MCF 10A (cell line): ENCODE measurements at regions not wholly inside any gene's neighbourhood (a gene's known extent, or its start where the extent isn't known, plus 50 kb on each side); places are given as distances from the start of the nearest gene placed in this dataset.

Experiments
- BruUV-seq: library from RNA; stranded (reverse); fragments of 400-500 nt; replicated peaks from 2 replicates; lab custom pipeline; 2021; lab: Mats Ljungman, UMichigan
- CTCF ChIA-PET: fragments of 300-600 bp; sonication (Branson Sonifier 250); formaldehyde crosslinking; extraction: SDS; loops from one replicate; lab custom pipeline; 2021; ENCODE audit warnings: antibody characterized with exemption, inconsistent platforms; lab: Yijun Ruan, JAX
- POLR2A ChIA-PET: fragments of 300-600, 350-650 bp; sonication (Branson Sonifier 250); formaldehyde crosslinking; extraction: SDS; loops from one replicate; lab custom pipeline; 2020; ENCODE audit warnings: antibody characterized with exemption, inconsistent platforms; lab: Yijun Ruan, JAX
- DNase-seq: peaks from one replicate; pipeline ENCODE4 v3.0.0-alpha.2; 2018; ENCODE audit not compliant: unreplicated experiment
- H3K27ac Mint-ChIP-seq: one replicate; pipeline ENCODE4 v1.8.0; 2022; ENCODE audit warnings: mild to moderate bottlenecking, low read depth, mixed read lengths; ENCODE audit not compliant: unreplicated experiment
- H3K27me3 Mint-ChIP-seq: one replicate; pipeline ENCODE4 v1.8.0; 2022; ENCODE audit warnings: mixed read lengths; ENCODE audit not compliant: insufficient read depth, unreplicated experiment
- H3K36me3 Mint-ChIP-seq: one replicate; pipeline ENCODE4 v1.8.0; 2022; ENCODE audit warnings: mild to moderate bottlenecking, moderate library complexity, mixed read lengths; ENCODE audit not compliant: insufficient read depth, unreplicated experiment
- H3K4me1 Mint-ChIP-seq: one replicate; pipeline ENCODE4 v1.8.0; 2022; ENCODE audit warnings: mixed read lengths; ENCODE audit not compliant: insufficient read depth, unreplicated experiment
- H3K4me3 Mint-ChIP-seq: one replicate; pipeline ENCODE4 v1.8.0; 2022; ENCODE audit warnings: mild to moderate bottlenecking, moderate library complexity, mixed read lengths; ENCODE audit not compliant: unreplicated experiment
- H3K9me3 Mint-ChIP-seq: one replicate; pipeline ENCODE4 v1.8.0; 2022; ENCODE audit warnings: mixed read lengths; ENCODE audit not compliant: unreplicated experiment
- intact Hi-C: fragments of 100-400 bp; cut with micrococcal nuclease; formaldehyde crosslinking; loops from 2 replicates; pipeline ENCODE4 v1.14.1; 2022
- TF ChIP-seq, protein P1 (sequence below): fragments of 200-600 bp; IDR thresholded peaks from one replicate; pipeline ENCODE4 v1.8.0; 2022; ENCODE audit warnings: antibody characterized with exemption, mild to moderate bottlenecking; ENCODE audit not compliant: unreplicated experiment

DNA sequence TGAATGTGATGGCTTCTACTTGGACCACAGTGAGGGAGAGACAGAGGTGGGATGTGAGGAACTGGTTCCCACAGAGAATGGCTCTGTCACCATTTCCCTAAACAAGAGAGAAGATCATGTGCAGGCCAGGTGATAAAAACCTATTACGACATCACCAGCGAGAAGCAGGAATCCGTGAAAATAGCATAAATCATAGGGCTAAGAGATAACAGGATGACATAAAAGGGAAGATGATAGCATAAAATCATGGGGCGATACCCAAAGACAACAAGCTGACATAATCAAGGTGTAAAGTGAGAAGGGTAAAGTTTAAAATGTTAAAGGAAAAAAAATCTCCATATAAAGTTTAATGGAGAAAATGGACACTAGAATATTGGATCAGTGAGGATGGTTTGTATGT lies 205.5 kb upstream of the SLIT2 start:
- Mint-ChIP-seq H3K9me3 (no peaks in the 10 kb centered on the region), H3K36me3 (no peaks in the 10 kb centered on the region), H3K27ac (no peak overlapping the region), H3K27me3 (no peaks in the 10 kb centered on the region), H3K4me1 (peaks cover 20% of the 10 kb centered on the region), H3K4me3 (no peak overlapping the region)
- DNase-seq, result no peak
- no TSS peak for BruUV-seq
- ChIA-PET POLR2A (no interaction called here), CTCF (no interaction called here)
- intact Hi-C loops, result no loop called here
- TF ChIP-seq, protein P1, sequence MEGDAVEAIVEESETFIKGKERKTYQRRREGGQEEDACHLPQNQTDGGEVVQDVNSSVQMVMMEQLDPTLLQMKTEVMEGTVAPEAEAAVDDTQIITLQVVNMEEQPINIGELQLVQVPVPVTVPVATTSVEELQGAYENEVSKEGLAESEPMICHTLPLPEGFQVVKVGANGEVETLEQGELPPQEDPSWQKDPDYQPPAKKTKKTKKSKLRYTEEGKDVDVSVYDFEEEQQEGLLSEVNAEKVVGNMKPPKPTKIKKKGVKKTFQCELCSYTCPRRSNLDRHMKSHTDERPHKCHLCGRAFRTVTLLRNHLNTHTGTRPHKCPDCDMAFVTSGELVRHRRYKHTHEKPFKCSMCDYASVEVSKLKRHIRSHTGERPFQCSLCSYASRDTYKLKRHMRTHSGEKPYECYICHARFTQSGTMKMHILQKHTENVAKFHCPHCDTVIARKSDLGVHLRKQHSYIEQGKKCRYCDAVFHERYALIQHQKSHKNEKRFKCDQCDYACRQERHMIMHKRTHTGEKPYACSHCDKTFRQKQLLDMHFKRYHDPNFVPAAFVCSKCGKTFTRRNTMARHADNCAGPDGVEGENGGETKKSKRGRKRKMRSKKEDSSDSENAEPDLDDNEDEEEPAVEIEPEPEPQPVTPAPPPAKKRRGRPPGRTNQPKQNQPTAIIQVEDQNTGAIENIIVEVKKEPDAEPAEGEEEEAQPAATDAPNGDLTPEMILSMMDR, result no peak

DNA sequence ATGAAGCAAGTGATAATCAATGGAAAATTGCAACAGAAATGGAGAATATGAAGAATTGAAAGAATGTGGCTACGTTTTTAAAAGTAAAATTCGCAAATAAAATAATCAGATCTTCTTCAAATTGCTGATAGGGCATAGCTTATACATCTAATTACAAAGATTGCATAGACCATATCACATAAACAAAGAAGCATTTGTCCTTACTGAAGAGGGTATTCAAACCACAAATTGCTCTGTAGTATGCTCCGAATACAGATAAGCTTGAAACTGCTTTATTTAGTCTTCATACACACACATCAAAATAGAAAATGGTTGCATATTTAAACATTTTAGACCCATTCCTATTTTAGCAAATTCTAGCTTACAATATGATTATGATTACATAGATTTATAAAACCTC lies 206.7 kb upstream of the SLIT2 start:
- Mint-ChIP-seq H3K36me3 (no peaks in the 10 kb centered on the region), H3K27me3 (no peaks in the 10 kb centered on the region), H3K4me1 (peaks cover 16% of the 10 kb centered on the region), H3K27ac (peak overlapping the region; percentile 64), H3K4me3 (no peak overlapping the region), H3K9me3 (no peaks in the 10 kb centered on the region)
- BruUV-seq, result no TSS peak
- TF ChIP-seq, protein P1, result no peak
- DNase-seq, result no peak
- POLR2A ChIA-PET, result interaction anchor here (0.6 kb wide), 2 partner anchors 163 to 189 kb away, joined by 3 read pairs; no protein-coding TSS in a partner anchor
- CTCF ChIA-PET, result interaction anchor here (0.8 kb wide), 1 partner anchor 29 kb away, joined by 3 read pairs; no protein-coding TSS in a partner anchor
- intact Hi-C loops, result no loop called here

DNA sequence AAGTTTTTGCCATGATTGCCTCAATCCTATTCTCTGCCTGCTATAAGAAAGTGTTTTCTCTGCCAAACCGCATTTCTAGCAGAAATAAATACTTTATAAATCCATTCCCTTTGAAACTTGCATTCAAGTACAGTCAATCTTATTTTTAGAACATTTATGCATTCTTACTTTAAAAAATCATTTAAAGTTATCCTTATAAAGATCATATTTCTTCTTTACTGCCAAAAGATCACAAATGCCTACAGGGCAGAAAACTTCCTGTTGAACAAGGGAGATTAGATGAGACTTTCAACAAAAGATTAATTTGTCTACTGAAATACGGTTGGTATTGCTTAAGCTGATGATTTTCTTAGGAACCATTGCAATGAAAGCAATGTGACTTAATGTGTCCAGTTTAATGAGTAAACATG lies 207.2 kb upstream of the SLIT2 start:
- Mint-ChIP-seq H3K27ac (peak overlapping the region; percentile 64), H3K9me3 (no peaks in the 10 kb centered on the region), H3K27me3 (no peaks in the 10 kb centered on the region), H3K4me3 (no peak overlapping the region), H3K36me3 (no peaks in the 10 kb centered on the region), H3K4me1 (peaks cover 15% of the 10 kb centered on the region)
- intact Hi-C loops, result no loop called here
- BruUV-seq, result no TSS peak
- DNase-seq, result peak; percentile 51
- ChIA-PET POLR2A (interaction anchor here (0.6 to 0.7 kb wide), 3 partner anchors 11 to 189 kb away, joined by 3 read pairs; no protein-coding TSS in a partner anchor), CTCF (interaction anchor here (0.8 kb wide), 1 partner anchor 29 kb away, joined by 3 read pairs; no protein-coding TSS in a partner anchor)
- TF ChIP-seq, protein P1, result no peak

DNA sequence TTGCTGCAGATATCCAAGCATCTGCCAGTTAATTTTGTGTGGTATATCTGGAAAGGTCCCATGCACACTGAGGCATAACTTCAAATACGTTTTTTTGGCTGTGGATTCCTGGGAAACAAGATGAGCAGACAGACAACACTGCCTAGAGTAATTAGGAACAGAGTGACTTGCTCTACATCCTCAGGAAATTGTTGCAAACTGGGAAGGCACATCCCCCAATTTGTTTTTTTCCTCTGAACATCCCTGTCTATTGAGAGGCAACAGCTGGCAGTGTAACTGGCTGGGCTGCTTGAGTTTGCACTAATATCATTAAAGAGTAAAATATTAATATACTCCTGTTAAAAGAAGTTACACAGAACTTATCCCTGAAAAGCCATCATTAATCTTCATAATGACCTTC lies 207.7 kb upstream of the SLIT2 start:
- peak overlapping the region; percentile 64 for H3K27ac Mint-ChIP-seq
- CTCF ChIA-PET, result no interaction called here
- no TSS peak for BruUV-seq
- no peaks in the 10 kb centered on the region for H3K9me3 Mint-ChIP-seq
- peaks cover 15% of the 10 kb centered on the region for H3K4me1 Mint-ChIP-seq
- POLR2A ChIA-PET, result interaction anchor here (0.7 kb wide), 1 partner anchor 11 kb away, joined by 3 read pairs; no protein-coding TSS in a partner anchor
- no peaks in the 10 kb centered on the region for H3K27me3 Mint-ChIP-seq
- TF ChIP-seq, protein P1, result no peak
- intact Hi-C loops, result no loop called here
- H3K36me3 Mint-ChIP-seq, result no peaks in the 10 kb centered on the region
- DNase-seq, result no peak
- no peak overlapping the region for H3K4me3 Mint-ChIP-seq
